ENCODE measurements at regions not wholly inside any gene's neighbourhood (a gene's known extent, or its start where the extent isn't known, plus 50 kb on each side); places are given as distances from the start of the nearest gene placed in this dataset.

- no peak overlapping the region for H3K4me3 ChIP-seq (ENCODE audit: low read length)
These were observed 53.8 kb upstream of the TARDBP start for GRCh38 chr1:10958614-10959013.

GRCh38 chr1:10960411-10961299, 51.8 kb upstream of the TARDBP start:
- no peak overlapping the region for H3K4me3 ChIP-seq (ENCODE audit: low read length)
- no peak for TF ChIP-seq ZNF274 (IDR thresholded peaks at IDR 0.05; ENCODE audit: low read depth, low read length)

More at GRCh38 chr1:10958614-10959013, 53.8 kb upstream of the TARDBP start:
- no peak for TF ChIP-seq ZNF274 (IDR thresholded peaks at IDR 0.05; ENCODE audit: low read depth, low read length)

- no peak for TF ChIP-seq ZNF274 (IDR thresholded peaks at IDR 0.05; ENCODE audit: low read depth, low read length)
- no peak overlapping the region for H3K4me3 ChIP-seq (ENCODE audit: low read length)
These were observed 51.1 kb upstream of the TARDBP start for GRCh38 chr1:10961300-10961833.

- H3K4me3 ChIP-seq (ENCODE audit: low read length) = no peak overlapping the region
- no peak for TF ChIP-seq ZNF274 (IDR thresholded peaks at IDR 0.05; ENCODE audit: low read depth, low read length)
These were observed 50.0 kb upstream of the TARDBP start for GRCh38 chr1:10962483-10962882.

Measured in GM08714 (cell line).